ENCODE measurements at regions not wholly inside any gene's neighbourhood (a gene's known extent, or its start where the extent isn't known, plus 50 kb on each side); places are given as distances from the start of the nearest gene placed in this dataset.

- WGBS, 2 donors, result 31 to 63% methylated on average over 2 of the region's 2 CpGs
- intact Hi-C loops (cut with DNase I), result no loop called here
- H3K27ac ChIP-seq, result no peak overlapping the region
- no peaks in the 10 kb centered on the region for H3K4me1 ChIP-seq
- H3K9me3 ChIP-seq, result no peaks in the 10 kb centered on the region
- H3K27me3 ChIP-seq, result no peaks in the 10 kb centered on the region
- no peaks in the 10 kb centered on the region for H3K36me3 ChIP-seq
- TF ChIP-seq, protein P1, sequence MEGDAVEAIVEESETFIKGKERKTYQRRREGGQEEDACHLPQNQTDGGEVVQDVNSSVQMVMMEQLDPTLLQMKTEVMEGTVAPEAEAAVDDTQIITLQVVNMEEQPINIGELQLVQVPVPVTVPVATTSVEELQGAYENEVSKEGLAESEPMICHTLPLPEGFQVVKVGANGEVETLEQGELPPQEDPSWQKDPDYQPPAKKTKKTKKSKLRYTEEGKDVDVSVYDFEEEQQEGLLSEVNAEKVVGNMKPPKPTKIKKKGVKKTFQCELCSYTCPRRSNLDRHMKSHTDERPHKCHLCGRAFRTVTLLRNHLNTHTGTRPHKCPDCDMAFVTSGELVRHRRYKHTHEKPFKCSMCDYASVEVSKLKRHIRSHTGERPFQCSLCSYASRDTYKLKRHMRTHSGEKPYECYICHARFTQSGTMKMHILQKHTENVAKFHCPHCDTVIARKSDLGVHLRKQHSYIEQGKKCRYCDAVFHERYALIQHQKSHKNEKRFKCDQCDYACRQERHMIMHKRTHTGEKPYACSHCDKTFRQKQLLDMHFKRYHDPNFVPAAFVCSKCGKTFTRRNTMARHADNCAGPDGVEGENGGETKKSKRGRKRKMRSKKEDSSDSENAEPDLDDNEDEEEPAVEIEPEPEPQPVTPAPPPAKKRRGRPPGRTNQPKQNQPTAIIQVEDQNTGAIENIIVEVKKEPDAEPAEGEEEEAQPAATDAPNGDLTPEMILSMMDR (IDR thresholded peaks at IDR 0.05), result no peak
- TF ChIP-seq POLR2A (IDR thresholded peaks at IDR 0.05), result no peak
- no peak for DNase-seq
- no peak overlapping the region for H3K4me3 ChIP-seq (replicated peaks in 1 of 3)
Observed at GRCh38 chrX:146238173-146238572, 420.5 kb downstream of the SLITRK2 start.

GRCh38 chrX:146241902-146242301 lies 424.3 kb downstream of the SLITRK2 start:
- no peaks in the 10 kb centered on the region for H3K4me1 ChIP-seq
- H3K4me3 ChIP-seq (replicated peaks in 1 of 3), result no peak overlapping the region
- no peaks in the 10 kb centered on the region for H3K27me3 ChIP-seq
- H3K36me3 ChIP-seq, result no peaks in the 10 kb centered on the region
- no peak overlapping the region for H3K27ac ChIP-seq
- no peak for DNase-seq
- TF ChIP-seq POLR2A (IDR thresholded peaks at IDR 0.05), result no peak
- TF ChIP-seq, protein P1 (IDR thresholded peaks at IDR 0.05), result no peak
- intact Hi-C loops (cut with DNase I), result no loop called here
- no peaks in the 10 kb centered on the region for H3K9me3 ChIP-seq
- 56 to 85% methylated on average over 3 of the region's 3 CpGs for WGBS, 2 donors

GRCh38 chrX:146243041-146243440 lies 425.4 kb downstream of the SLITRK2 start:
- WGBS, 2 donors, result 76 to 88% methylated on average over 3 of the region's 3 CpGs
- Histone ChIP-seq H3K27ac (no peak overlapping the region), H3K36me3 (no peaks in the 10 kb centered on the region), H3K9me3 (no peaks in the 10 kb centered on the region), H3K4me1 (no peaks in the 10 kb centered on the region), H3K27me3 (no peaks in the 10 kb centered on the region), H3K4me3 (replicated peaks in 1 of 3) (no peak overlapping the region)
- intact Hi-C loops (cut with DNase I), result no loop called here
- no peak for TF ChIP-seq POLR2A (IDR thresholded peaks at IDR 0.05)
- TF ChIP-seq, protein P1 (IDR thresholded peaks at IDR 0.05), result no peak
- no peak for DNase-seq

GRCh38 chrX:146259207-146259606 lies 441.6 kb downstream of the SLITRK2 start:
- 85 to 98% methylated on average over 18 of the region's 18 CpGs for WGBS, 2 donors
- Histone ChIP-seq H3K27me3 (no peaks in the 10 kb centered on the region), H3K27ac (no peak overlapping the region), H3K4me1 (no peaks in the 10 kb centered on the region), H3K36me3 (no peaks in the 10 kb centered on the region), H3K9me3 (no peaks in the 10 kb centered on the region), H3K4me3 (replicated peaks in 1 of 3) (no peak overlapping the region)
- intact Hi-C loops (cut with DNase I), result no loop called here
- no peak for DNase-seq
- TF ChIP-seq, protein P1 (IDR thresholded peaks at IDR 0.05), result no peak
- no peak for TF ChIP-seq POLR2A (IDR thresholded peaks at IDR 0.05)

- H3K27ac ChIP-seq, result no peak overlapping the region
- H3K4me3 ChIP-seq (replicated peaks in 1 of 3), result no peak overlapping the region
- H3K36me3 ChIP-seq, result no peaks in the 10 kb centered on the region
- TF ChIP-seq POLR2A (IDR thresholded peaks at IDR 0.05), result no peak
- TF ChIP-seq, protein P1 (IDR thresholded peaks at IDR 0.05), result no peak
- no peaks in the 10 kb centered on the region for H3K27me3 ChIP-seq
- no peaks in the 10 kb centered on the region for H3K9me3 ChIP-seq
- H3K4me1 ChIP-seq, result no peaks in the 10 kb centered on the region
- 60 to 73% methylated on average over 8 of the region's 8 CpGs for WGBS, 2 donors
- DNase-seq, result no peak
- intact Hi-C loops (cut with DNase I), result no loop called here
Observed at GRCh38 chrX:146264763-146265375, 447.2 kb downstream of the SLITRK2 start.
